ENCODE measurements at regions not wholly inside any gene's neighbourhood (a gene's known extent, or its start where the extent isn't known, plus 50 kb on each side); places are given as distances from the start of the nearest gene placed in this dataset.

GRCh38 chr21:43274946-43275310 is 106.1 kb downstream of the CRYAA start:
- TF ChIP-seq FOXA1 (IDR thresholded peaks at IDR 0.05) (no peak), ARNT (IDR thresholded peaks at IDR 0.05) (no peak), BHLHE40 (IDR thresholded peaks at IDR 0.05; ENCODE audit: borderline replicate concordance) (no peak), FOXM1 (IDR thresholded peaks at IDR 0.05; ENCODE audit: borderline replicate concordance) (no peak), SP1 (IDR thresholded peaks at IDR 0.05) (no peak), NFRKB (IDR thresholded peaks at IDR 0.05) (no peak)

Measured in HEK293T (cell line).